Osteoblast (primary cell): ENCODE measurements at regions not wholly inside any gene's neighbourhood (a gene's known extent, or its start where the extent isn't known, plus 50 kb on each side); places are given as distances from the start of the nearest gene placed in this dataset.

Experiments
- DNase-seq: peaks from one replicate; pipeline ENCODE4 v3.0.0; 2011; ENCODE audit warnings: low spot score, mixed read lengths; ENCODE audit not compliant: insufficient read length; ENCODE audit errors: missing footprints
- H2AFZ ChIP-seq: 2 replicates; pipeline ENCODE4 v1.6.0; 2011; ENCODE audit warnings: mild to moderate bottlenecking, low read length
- H3K27ac ChIP-seq: 2 replicates; pipeline ENCODE4 v1.5.1; 2011; ENCODE audit warnings: mild to moderate bottlenecking, low read depth, low read length, moderate library complexity
- H3K27me3 ChIP-seq: 2 replicates; pipeline ENCODE4 v1.6.0; 2012; ENCODE audit warnings: mild to moderate bottlenecking, control low read depth, inconsistent platforms, low read length, moderate library complexity; ENCODE audit not compliant: insufficient read depth
- H3K36me3 ChIP-seq: 2 replicates; pipeline ENCODE4 v1.5.1; 2011; ENCODE audit warnings: mild to moderate bottlenecking, low read length, control low read depth, moderate library complexity; ENCODE audit not compliant: insufficient read depth
- H3K4me1 ChIP-seq: 2 replicates; pipeline ENCODE4 v1.5.1; 2011; ENCODE audit warnings: mild to moderate bottlenecking, low read length, control low read depth, moderate library complexity; ENCODE audit not compliant: insufficient read depth
- H3K4me2 ChIP-seq: 2 replicates; pipeline ENCODE4 v1.6.0; 2011; ENCODE audit warnings: mild to moderate bottlenecking, low read length; ENCODE audit not compliant: insufficient read depth
- H3K4me3 ChIP-seq: fragments of 200-600 bp; sonication (generic); 3 replicates; pipeline ENCODE4 v1.5.1; 2012; ENCODE audit warnings: mild to moderate bottlenecking, low read length, inconsistent platforms; ENCODE audit not compliant: insufficient read depth
- H3K79me2 ChIP-seq: 2 replicates; pipeline ENCODE4 v1.6.0; 2012; ENCODE audit warnings: mild to moderate bottlenecking, low read length, control low read depth, inconsistent platforms; ENCODE audit not compliant: insufficient read depth
- H3K9me3 ChIP-seq: 2 replicates; pipeline ENCODE4 v1.5.1; 2011; ENCODE audit warnings: low read depth, low read length, control low read depth
- H4K20me1 ChIP-seq: 2 replicates; pipeline ENCODE4 v1.6.0; 2012; ENCODE audit warnings: mild to moderate bottlenecking, low read length, control low read depth; ENCODE audit not compliant: insufficient read depth
- TF ChIP-seq, protein P1 (sequence below): IDR thresholded peaks from 2 replicates; pipeline ENCODE4 v1.5.1; 2011; ENCODE audit warnings: mild to moderate bottlenecking, low read depth, low read length, moderate library complexity; ENCODE audit errors: extremely low read depth

GRCh38 chr5:52469835-52470234, 317.9 kb upstream of the ITGA1 start:
- Histone ChIP-seq H3K4me1 (no peaks in the 10 kb centered on the region), H3K27ac (no peak overlapping the region), H3K27me3 (no peaks in the 10 kb centered on the region), H3K36me3 (no peaks in the 10 kb centered on the region), H3K79me2 (no peaks in the 10 kb centered on the region), H4K20me1 (no peaks in the 10 kb centered on the region), H3K4me3 (no peak overlapping the region), H3K9me3 (no peaks in the 10 kb centered on the region), H3K4me2 (no peak overlapping the region), H2AFZ (no peak overlapping the region)
- TF ChIP-seq, protein P1, sequence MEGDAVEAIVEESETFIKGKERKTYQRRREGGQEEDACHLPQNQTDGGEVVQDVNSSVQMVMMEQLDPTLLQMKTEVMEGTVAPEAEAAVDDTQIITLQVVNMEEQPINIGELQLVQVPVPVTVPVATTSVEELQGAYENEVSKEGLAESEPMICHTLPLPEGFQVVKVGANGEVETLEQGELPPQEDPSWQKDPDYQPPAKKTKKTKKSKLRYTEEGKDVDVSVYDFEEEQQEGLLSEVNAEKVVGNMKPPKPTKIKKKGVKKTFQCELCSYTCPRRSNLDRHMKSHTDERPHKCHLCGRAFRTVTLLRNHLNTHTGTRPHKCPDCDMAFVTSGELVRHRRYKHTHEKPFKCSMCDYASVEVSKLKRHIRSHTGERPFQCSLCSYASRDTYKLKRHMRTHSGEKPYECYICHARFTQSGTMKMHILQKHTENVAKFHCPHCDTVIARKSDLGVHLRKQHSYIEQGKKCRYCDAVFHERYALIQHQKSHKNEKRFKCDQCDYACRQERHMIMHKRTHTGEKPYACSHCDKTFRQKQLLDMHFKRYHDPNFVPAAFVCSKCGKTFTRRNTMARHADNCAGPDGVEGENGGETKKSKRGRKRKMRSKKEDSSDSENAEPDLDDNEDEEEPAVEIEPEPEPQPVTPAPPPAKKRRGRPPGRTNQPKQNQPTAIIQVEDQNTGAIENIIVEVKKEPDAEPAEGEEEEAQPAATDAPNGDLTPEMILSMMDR, result no peak
- DNase-seq, result no peak

- no peak overlapping the region for H2AFZ ChIP-seq
- H3K4me3 ChIP-seq, result no peak overlapping the region
- no peak for DNase-seq
- H3K27me3 ChIP-seq, result no peaks in the 10 kb centered on the region
- no peak overlapping the region for H3K27ac ChIP-seq
- no peaks in the 10 kb centered on the region for H3K36me3 ChIP-seq
- H3K4me2 ChIP-seq, result no peak overlapping the region
- no peaks in the 10 kb centered on the region for H3K4me1 ChIP-seq
- H3K79me2 ChIP-seq, result no peaks in the 10 kb centered on the region
- TF ChIP-seq, protein P1, result no peak
- H3K9me3 ChIP-seq, result no peaks in the 10 kb centered on the region
- H4K20me1 ChIP-seq, result no peaks in the 10 kb centered on the region
These were observed 311.4 kb upstream of the ITGA1 start for GRCh38 chr5:52476346-52476745.

DNA sequence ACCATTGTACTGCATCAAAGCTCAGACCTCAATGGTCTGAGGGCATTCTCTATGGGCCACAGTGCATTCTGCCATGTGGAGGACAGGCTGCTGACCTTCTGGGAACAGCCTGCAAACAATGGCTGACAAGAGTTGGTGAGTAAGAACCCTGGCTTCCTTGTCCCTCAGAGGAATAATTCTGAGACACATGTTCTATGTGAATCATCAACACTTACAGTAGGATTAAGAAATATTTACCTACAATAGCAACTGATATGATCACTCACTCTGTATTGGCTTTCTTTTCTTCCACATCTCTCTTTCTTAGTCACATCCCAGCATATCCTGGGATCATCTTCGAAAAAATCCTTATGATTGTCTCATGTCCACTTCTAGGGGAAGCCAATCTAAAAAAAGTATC, 306.5 kb upstream of the ITGA1 start:
- no peak for DNase-seq
- Histone ChIP-seq H4K20me1 (no peaks in the 10 kb centered on the region), H3K4me2 (no peak overlapping the region)

DNA sequence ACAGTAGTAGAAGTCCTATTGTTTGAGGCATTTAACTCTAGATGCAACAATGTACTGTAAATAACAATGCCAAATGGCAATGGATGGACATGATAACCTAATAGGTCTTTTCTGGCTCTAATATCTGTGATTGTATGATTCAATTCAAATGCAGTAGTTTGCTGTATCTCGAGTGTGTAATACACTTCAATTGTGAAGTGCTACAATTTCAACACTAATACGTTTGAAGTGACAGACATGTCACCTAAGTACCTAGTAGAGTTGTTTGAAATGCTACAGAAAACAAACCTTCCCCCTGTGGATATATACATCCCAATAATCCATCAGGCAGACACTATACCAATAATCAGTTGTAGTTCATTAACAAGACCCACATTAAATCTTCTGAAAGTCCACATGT, 305.9 kb upstream of the ITGA1 start:
- Histone ChIP-seq H3K4me2 (no peak overlapping the region), H3K9me3 (no peaks in the 10 kb centered on the region), H3K4me3 (no peak overlapping the region), H2AFZ (no peak overlapping the region), H4K20me1 (no peaks in the 10 kb centered on the region), H3K27ac (no peak overlapping the region), H3K36me3 (no peaks in the 10 kb centered on the region), H3K4me1 (no peaks in the 10 kb centered on the region), H3K79me2 (no peaks in the 10 kb centered on the region), H3K27me3 (no peaks in the 10 kb centered on the region)
- TF ChIP-seq, protein P1, result no peak
- DNase-seq, result no peak

More for the DNA sequence above, 306.5 kb upstream of the ITGA1 start:
- Histone ChIP-seq H3K27me3 (no peaks in the 10 kb centered on the region), H2AFZ (no peak overlapping the region), H3K79me2 (no peaks in the 10 kb centered on the region), H3K27ac (no peak overlapping the region), H3K36me3 (no peaks in the 10 kb centered on the region), H3K9me3 (no peaks in the 10 kb centered on the region), H3K4me3 (no peak overlapping the region), H3K4me1 (no peaks in the 10 kb centered on the region)
- TF ChIP-seq, protein P1, result no peak
